22Rv1 (cell line): ENCODE measurements at regions not wholly inside any gene's neighbourhood (a gene's known extent, or its start where the extent isn't known, plus 50 kb on each side); places are given as distances from the start of the nearest gene placed in this dataset.

Source experiments
- CTCF ChIP-seq: fragments of 450-650 bp; IDR thresholded peaks from 2 replicates; pipeline ENCODE4 v1.5.1; 2017; ENCODE audit warnings: mild to moderate bottlenecking
- ZFX ChIP-seq: fragments of 450-650 bp; IDR thresholded peaks from 2 replicates; pipeline ENCODE4 v1.6.1; 2017; ENCODE audit warnings: antibody characterized with exemption, borderline replicate concordance

- TF ChIP-seq CTCF (peak; percentile 53), ZFX (no peak)
Observed at GRCh38 chr18:35917043-35917442, 55.4 kb upstream of the RMP24 start.
